IPS-18c (cell line): ENCODE measurements at regions not wholly inside any gene's neighbourhood (a gene's known extent, or its start where the extent isn't known, plus 50 kb on each side); places are given as distances from the start of the nearest gene placed in this dataset.

Experiments
- H3K4me3 ChIP-seq: 2 replicates; pipeline ENCODE4 v1.7.0; 2013; ENCODE audit warnings: low read depth, mild to moderate bottlenecking, low read length, moderate library complexity; ENCODE audit not compliant: insufficient read depth
- H3K9me3 ChIP-seq: one replicate; pipeline ENCODE4 v1.6.1; 2013; ENCODE audit warnings: mild to moderate bottlenecking, low read length, moderate library complexity; ENCODE audit not compliant: control insufficient read depth, insufficient read depth

GRCh38 chr15:95884276-95884675 lies 446.2 kb upstream of the NR2F2 start:
- H3K9me3 ChIP-seq, result no peaks in the 10 kb centered on the region
- H3K4me3 ChIP-seq, result no peak overlapping the region

GRCh38 chr15:95887666-95888390 lies 442.7 kb upstream of the NR2F2 start:
- H3K9me3 ChIP-seq, result no peaks in the 10 kb centered on the region
- no peak overlapping the region for H3K4me3 ChIP-seq

GRCh38 chr15:95888762-95889161 lies 441.7 kb upstream of the NR2F2 start:
- no peaks in the 10 kb centered on the region for H3K9me3 ChIP-seq
- no peak overlapping the region for H3K4me3 ChIP-seq

- no peak overlapping the region for H3K4me3 ChIP-seq
These were observed 436.0 kb upstream of the NR2F2 start for GRCh38 chr15:95894407-95894956.

GRCh38 chr15:95895508-95895907 lies 435.0 kb upstream of the NR2F2 start:
- Histone ChIP-seq H3K4me3 (no peak overlapping the region), H3K9me3 (no peaks in the 10 kb centered on the region)

More at GRCh38 chr15:95894407-95894956, 436.0 kb upstream of the NR2F2 start:
- no peaks in the 10 kb centered on the region for H3K9me3 ChIP-seq

GRCh38 chr15:95897651-95898050 lies 432.8 kb upstream of the NR2F2 start:
- Histone ChIP-seq H3K4me3 (no peak overlapping the region), H3K9me3 (no peaks in the 10 kb centered on the region)

- no peaks in the 10 kb centered on the region for H3K9me3 ChIP-seq
- no peak overlapping the region for H3K4me3 ChIP-seq
These were observed 431.7 kb upstream of the NR2F2 start for GRCh38 chr15:95898761-95899160.

- no peaks in the 10 kb centered on the region for H3K9me3 ChIP-seq
- H3K4me3 ChIP-seq, result no peak overlapping the region
These were observed 429.2 kb upstream of the NR2F2 start for GRCh38 chr15:95901271-95901670.

- H3K4me3 ChIP-seq, result no peak overlapping the region
- no peaks in the 10 kb centered on the region for H3K9me3 ChIP-seq
These were observed 427.9 kb upstream of the NR2F2 start for GRCh38 chr15:95902606-95903005.

GRCh38 chr15:95903352-95903751 lies 427.1 kb upstream of the NR2F2 start:
- Histone ChIP-seq H3K4me3 (no peak overlapping the region), H3K9me3 (no peaks in the 10 kb centered on the region)

GRCh38 chr15:95910643-95911212 lies 419.8 kb upstream of the NR2F2 start:
- Histone ChIP-seq H3K4me3 (no peak overlapping the region), H3K9me3 (no peaks in the 10 kb centered on the region)

- H3K4me3 ChIP-seq, result no peak overlapping the region
- no peaks in the 10 kb centered on the region for H3K9me3 ChIP-seq
These were observed 418.8 kb upstream of the NR2F2 start for GRCh38 chr15:95911570-95912279.

GRCh38 chr15:95912280-95912625 lies 418.2 kb upstream of the NR2F2 start:
- no peak overlapping the region for H3K4me3 ChIP-seq

GRCh38 chr15:95912728-95913127 lies 417.8 kb upstream of the NR2F2 start:
- Histone ChIP-seq H3K4me3 (no peak overlapping the region), H3K9me3 (no peaks in the 10 kb centered on the region)

More at GRCh38 chr15:95912280-95912625, 418.2 kb upstream of the NR2F2 start:
- no peaks in the 10 kb centered on the region for H3K9me3 ChIP-seq

- no peaks in the 10 kb centered on the region for H3K9me3 ChIP-seq
- H3K4me3 ChIP-seq, result no peak overlapping the region
These were observed 413.9 kb upstream of the NR2F2 start for GRCh38 chr15:95916568-95916967.

GRCh38 chr15:95918525-95918924 lies 412.0 kb upstream of the NR2F2 start:
- Histone ChIP-seq H3K4me3 (no peak overlapping the region), H3K9me3 (no peaks in the 10 kb centered on the region)

- no peaks in the 10 kb centered on the region for H3K9me3 ChIP-seq
- H3K4me3 ChIP-seq, result no peak overlapping the region
These were observed 411.0 kb upstream of the NR2F2 start for GRCh38 chr15:95919460-95919859.

GRCh38 chr15:95921404-95921803 lies 409.1 kb upstream of the NR2F2 start:
- H3K4me3 ChIP-seq, result no peak overlapping the region
- H3K9me3 ChIP-seq, result no peaks in the 10 kb centered on the region
